Fibroblast of upper back skin (primary cell): ENCODE measurements at regions not wholly inside any gene's neighbourhood (a gene's known extent, or its start where the extent isn't known, plus 50 kb on each side); places are given as distances from the start of the nearest gene placed in this dataset.

Experiments used
- DNase-seq: peaks from one replicate; pipeline ENCODE4 v3.0.0-alpha.2; 2013

DNA sequence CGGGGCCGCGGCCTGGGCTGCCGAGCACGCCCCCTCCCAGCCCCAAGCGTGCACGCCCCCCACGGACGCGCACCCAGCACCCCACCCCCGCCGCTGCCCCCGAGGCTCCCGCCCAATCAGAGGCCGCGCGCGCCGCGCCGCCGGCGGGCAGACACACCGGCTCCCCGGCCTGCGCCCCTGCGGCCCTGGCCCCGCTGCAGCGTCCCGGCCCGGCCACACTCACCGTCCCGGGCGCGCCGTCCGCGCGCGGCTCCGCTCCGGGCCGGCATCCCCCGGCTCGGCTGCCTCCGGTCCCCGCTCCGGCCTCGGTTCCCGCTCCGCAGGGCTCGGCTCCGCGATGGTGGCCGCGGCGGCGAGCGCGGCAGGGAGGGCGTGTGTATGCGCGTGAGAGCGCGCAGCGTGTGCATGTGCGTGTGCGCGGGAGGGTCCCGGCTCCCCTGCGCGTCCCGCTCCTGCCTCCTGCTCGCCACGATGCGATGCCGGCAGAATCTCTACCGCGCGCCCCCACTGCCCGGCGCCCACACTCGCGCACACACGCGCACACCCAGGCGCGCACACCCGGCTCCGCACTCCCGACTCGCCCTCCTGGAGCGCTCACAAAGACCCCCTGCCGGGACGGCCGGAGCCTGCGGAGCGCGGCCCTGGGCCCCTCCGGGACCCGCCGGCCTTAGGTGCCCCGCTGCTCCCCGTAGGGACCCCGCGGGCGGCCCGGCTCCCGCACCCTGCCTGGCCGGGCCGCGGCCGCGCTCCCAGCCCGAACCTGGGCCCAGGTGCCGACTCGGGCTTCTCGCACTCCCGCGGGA, 186.5 kb upstream of the LINGO1 start:
- DNase-seq = no peak

DNA sequence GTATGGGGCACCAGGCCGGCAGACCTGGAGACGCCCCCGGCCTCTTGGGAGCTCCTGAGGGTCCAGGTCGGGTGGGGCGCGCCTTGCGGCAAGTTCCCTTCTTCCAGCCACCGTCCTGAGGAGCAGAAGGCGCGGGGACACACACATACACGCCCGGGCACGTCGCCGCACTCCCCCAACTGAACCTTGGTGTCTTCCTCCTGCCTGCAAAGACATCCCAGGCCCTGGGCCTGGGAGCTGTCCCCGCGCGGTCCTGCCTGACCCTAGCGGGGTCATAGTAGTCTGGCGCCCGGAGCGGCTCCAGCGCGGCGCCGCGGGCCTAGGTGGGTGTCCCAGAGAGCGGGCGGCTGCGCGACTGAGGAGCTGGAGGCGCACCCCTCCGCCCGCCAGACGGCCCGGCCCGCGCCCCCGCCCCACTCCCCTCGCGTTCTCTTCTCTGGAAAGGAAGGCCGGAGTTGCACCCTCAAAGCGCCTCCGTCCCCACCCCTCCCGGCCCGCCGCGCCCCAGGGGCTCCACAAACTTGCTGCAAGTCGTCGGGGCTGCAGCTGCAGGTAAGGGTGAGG, 185.9 kb upstream of the LINGO1 start:
- no peak for DNase-seq

DNA sequence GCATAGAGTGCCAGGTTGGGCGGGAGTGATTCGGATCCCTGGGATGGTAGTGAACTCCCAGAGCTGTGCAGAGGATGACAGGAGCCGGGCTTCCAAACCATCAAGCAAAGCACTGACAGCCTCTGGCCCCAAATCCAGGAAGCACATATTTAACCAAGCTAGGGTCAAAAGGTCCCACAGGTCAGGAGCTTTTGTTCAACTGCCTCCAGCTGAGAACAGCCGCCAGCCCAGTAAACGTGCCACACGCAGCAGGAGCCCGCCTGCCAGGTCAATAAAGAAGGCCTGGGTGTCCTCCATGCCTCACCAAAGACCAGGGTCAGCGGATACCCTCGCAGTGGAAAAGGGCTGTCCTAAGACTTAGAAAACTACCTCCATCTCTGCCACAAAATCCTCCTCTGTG, 184.7 kb upstream of the LINGO1 start:
- DNase-seq = no peak

DNA sequence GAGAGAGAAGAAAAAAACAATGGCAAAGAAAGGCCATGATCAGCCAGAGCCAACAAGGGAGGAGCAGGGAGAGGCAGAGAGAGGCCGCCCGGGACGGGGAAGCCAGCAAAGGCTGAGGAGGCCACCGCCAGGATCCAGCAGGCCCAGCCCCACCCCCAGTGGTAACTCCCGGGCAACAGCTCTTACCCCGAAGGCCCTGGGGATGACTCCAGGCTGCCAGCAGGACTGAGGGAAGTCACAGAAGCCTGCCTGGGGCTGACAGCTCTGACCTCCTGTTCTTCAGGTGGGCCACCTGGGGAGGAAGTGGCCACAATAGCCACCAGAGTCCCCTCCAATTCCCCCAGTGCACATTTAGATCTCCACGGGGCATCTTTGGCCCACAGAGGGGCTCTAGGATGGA, 184.3 kb upstream of the LINGO1 start:
- no peak for DNase-seq

DNA sequence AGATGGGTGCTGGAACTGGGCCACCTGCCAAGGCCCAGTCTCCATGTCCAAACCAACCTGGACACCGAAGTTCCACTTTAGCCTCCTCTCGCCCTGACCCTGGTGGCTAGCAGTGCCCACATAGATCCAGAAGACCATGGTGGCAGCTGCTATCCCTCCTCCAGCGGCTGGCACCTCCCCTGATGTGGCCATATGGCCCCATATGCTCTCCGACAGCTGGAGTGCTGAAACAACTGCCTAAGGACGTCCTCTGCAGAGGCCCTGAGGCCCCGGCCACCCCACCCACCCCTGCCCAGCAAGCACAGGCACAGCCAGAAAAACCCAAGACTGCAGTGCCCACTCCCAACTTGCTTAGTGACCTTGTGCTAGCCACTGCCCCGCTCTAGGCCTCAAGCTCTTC, 182.3 kb upstream of the LINGO1 start:
- DNase-seq = no peak

DNA sequence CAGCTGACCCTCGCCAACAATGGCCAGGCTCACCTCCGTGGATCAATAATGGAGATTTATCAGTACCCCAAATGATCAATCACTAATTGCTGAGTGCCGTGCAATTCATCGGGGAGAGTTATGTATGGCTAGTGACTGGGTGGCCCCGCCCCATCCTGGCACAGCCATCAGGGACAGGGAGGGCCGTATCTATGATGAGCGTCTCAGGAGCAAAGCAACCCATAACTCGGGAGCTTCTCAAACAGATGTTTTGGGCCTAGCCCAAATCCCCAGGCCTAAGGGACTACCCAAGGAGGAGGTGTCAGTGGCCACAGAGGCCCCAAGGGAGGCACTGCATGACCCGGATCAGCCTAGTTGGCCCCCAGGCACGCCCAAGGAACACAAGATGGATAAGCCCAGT, 180.0 kb upstream of the LINGO1 start:
- no peak for DNase-seq

DNA sequence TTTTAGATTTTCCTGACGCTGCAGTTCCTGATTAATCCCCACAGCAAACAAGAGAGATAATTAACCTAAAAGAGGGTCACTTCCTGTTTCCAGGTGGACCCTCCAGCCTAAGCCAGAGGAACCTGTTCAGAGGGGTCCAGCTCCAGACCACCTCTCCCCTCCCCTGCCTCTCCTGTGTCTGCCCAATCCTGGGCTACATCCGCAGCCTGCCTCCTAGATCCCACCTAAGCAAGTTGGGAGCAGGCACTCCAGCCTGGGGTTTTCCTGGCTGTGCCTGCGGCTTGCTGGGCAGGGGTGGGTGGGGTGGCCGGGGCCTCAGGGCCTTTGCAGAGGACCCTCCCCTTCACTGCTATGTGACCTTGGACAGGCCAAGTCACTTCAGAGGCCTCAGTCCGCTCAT, 178.6 kb upstream of the LINGO1 start:
- no peak for DNase-seq

DNA sequence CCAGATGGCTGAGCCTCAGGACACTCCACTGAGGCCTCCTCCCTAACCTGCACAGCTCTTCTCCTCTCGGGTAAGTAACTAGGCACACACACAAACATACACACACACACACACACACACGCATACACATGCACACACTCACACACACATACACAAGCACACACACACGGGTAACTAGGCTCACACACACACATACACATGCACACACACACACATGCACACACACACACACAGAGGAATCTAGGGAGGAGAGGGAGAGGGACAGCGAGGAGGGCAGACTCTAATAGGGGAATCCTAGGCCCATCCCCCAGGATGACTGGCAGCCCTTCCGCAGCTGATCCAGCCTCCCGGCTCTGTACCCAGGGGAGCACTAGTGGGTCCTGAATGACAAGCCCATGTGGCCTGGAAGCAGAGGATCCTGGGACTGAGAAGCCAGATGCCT, 177.4 kb upstream of the LINGO1 start:
- DNase-seq = peak; percentile 7

DNA sequence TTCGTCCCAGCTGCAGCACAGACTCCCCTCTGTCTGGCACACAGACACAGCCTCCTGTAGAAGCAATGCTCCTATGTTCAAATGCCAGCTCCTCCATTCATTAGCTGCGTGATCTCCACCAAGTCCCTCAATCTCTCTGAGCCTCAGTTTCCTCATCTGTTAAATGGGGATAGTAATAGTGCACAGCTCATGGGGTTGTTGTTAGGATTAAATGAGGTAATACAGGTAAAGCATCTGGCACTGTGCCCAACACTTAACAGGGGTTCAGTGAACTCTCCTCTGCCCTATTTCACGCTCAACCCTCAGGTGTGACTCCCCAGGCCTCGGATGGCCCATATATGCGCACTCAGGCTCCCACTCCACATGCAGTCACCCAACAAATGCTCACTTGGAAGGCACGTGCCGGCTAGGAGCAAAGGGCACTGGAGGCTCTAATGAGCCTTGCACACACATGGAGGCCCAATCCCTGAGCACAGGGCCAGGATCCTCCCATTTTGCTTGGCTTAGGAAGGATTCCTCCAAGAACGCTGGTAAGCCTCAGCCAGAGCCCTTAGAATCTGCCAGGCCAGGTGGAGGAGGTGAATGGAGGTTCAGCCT, 176.0 kb upstream of the LINGO1 start:
- DNase-seq = no peak

DNA sequence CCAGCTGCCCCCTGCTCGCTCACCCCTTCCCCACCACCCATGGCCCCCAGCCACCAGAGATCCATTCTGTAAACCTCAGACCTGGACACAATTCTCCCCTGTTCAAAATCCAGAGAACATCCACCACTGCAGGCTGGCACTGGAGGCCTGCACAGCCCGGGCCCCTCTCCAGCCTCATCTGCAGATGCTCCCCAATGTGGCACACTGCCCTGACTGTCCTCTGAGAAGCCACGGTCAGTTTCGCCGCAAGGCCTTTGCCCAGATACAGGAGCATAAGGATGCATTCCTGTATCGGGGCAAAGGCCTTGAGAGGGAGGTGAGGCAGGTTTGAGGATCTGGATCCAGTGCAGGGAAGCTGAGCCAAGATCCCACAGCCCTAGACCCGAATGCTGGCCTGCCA, 175.4 kb upstream of the LINGO1 start:
- no peak for DNase-seq

DNA sequence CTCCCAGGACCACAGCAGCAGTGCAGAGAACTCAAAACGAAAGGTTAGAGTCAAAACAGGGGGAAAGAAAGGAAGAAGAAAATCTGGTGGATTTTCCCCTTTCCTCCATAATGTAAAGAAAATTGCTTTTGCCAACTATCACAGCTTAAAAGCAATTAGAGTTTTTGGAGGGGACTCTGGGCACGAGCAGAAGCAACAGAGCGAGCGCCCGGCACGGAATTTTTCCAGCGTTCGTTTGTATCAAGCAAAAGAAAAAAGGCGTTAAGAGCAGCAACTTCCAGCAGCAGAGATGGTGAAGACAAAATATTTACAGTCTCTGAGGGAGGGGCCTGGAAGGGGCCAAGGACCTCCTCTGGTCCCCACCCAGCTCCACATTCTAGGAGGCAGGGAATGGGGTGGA, 174.9 kb upstream of the LINGO1 start:
- no peak for DNase-seq

DNA sequence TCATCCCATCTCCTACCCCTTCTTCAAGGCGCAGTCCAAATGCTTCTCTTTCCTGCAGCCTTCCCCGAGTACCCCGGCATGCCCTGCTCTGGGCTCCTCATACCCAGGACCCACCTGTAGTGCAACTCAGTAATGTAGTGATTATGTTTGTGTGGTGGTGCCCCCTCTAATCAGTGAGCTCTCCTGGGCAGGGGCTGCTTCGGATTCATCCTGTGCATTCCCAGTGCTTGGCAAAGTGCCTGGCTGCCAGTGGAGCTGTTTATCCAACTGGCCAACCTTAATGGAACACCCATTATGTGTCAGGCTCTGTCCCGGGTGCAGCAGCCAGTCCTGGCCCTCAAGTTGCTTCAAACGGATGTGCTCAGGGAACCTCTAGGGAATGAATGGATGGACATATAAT, 174.4 kb upstream of the LINGO1 start:
- no peak for DNase-seq

DNA sequence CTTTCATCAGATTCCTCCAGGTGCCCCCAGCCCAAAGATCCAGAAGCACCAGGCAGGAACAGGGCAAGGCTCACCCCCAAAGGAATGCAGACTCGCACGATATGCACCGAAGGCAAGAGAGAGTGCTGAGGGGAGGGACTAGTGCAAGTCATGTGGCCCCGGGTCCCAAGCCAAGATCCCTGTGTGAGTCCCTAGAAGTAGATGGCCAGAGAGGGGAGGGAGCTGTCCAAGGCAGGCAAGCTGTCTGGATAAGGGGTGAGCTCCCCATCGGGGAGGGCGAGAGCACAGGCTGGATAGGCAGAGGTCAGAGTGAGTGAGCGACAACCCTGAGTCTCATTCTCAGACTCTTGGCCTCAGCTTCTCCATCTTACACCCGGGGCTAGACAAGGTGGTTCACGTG, 171.5 kb upstream of the LINGO1 start:
- DNase-seq = no peak

DNA sequence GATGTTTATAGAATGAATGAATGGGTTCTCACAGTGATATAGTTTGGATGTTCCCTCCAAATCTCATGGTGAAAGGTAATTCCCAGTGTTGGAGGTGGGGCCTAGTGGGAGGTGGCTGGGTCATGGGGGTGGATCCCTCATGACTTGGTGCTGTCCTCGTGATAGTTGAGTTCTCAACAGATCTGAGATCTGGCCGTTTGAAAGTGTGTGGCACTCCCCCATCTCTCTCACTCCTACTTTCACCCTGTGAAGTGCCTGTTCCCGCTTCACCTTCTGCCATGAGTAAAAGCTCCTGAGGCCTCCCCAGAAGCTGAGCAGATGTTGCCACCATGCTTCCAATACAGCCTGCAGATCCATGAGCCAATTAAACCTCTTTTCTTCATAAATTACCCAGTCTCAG, 170.8 kb upstream of the LINGO1 start:
- no peak for DNase-seq

DNA sequence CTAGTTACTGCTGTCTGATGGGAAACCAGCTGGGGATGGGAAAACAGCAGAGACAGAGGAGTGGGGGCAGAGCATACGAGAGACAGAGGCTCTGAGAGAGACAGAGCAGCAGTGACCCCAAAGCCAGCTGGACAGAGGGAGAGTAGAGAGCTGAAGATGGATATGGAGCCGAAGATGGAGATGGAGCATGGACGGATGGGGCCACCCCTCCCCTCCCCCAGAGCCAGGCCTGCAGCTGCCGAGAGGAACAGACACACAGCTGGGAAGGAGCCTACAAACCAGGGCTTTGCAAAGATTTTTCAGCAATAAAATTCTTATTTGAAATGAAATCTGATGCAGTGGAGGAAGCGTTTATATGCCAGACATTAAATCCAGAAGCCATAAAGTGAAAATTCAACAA, 167.6 kb upstream of the LINGO1 start:
- no peak for DNase-seq

DNA sequence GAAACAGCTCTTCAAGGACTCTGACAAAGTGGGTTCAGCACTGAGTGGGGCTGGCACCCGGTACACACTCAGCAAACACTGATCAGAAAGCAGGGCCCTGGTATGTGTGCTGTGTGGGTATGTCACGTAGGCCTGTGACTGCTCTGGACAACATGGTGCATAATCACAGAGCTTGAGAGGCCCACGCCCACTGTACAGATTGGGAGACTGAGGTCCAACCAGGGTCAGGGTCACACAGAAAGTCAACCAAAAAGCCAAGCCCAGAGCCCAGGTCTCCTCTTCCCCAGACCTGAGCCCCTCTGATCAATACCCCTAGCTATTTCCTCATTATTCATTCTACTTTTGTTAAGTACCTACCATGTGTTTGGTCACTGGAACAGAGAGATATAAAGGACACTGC, 166.1 kb upstream of the LINGO1 start:
- DNase-seq = no peak

DNA sequence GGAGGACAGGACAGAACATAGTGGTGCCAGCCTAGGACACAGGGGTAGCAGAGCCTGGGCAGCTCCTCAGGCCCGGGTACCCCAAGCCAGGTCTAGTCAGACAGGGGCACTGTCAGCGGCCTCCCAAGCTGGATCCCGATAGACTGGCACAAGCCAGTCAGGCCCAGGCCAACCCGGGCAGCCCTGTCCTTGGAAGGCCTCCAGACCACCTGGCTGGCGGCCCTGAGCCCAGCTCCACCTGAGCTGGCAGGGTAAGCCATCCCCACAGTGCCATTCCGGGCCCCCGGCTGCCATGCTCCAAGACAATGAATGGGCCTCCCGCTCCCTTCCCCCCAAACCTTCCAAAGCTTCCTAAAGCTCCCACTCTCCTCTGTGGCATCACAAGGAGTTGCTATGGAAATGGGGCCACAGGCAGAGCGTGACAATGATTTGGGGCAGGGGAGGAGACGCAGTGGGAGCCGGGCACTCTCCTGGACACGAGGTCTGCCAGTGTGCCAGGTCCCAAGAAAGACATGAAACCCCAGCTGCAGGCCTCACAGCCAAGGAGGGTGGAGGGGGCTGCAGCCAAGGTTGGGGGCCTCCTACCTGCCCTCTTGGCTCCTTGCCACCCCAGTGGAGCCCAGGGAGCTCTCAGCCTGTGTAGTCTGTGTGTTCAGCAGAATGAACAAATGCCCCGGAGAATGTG, 165.6 kb upstream of the LINGO1 start:
- no peak for DNase-seq

DNA sequence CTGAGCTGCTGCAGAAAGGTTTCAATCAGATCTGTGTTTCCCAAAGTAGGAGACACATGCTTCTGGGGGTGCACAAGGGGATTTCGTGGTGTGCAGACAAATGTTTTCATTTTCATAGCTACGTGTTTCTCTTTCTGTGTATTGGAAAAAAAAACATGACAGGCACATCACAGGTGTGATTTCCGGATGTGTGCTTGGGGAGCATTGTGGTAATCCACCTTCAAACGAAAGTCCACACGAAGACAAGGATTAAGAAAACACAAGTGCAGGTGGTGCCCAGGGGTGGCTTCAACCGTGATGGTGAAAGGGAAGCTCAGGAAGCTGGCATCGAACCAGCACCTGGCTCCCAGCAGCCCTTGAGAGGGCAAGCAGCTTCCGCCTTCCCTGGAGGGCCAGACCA, 164.6 kb upstream of the LINGO1 start:
- no peak for DNase-seq

DNA sequence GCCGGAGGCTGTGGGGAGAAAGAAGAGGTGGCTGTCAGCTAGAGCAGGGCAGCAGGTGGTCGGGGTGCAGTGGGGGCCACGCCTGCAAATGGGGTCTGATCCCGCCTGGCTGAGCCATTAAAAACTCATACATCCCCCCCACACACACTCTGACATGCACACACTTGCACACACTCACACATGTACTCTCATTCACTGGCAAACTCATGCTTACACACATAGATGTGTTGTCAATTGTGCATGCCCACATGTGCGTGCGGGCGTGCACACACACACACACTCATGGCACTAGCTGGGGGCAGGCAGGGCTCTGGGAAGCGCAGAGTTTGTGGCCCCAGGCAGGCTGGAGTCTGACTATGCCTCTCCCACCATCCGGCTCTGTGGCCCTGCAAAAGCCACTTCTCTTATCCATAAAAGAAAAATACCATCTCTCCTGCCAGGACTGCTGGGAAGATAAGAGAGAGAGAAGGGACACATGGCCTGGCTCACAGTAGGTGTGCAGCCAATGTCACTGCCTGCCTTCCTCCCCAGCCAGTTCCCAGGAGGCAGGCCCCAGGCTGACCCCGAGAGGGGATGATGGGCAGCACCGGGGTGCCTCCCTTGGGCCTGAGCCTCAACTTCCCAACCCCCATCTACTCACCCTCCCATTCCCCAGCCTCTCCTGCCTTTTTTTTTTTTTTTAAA, 163.5 kb upstream of the LINGO1 start:
- no peak for DNase-seq

DNA sequence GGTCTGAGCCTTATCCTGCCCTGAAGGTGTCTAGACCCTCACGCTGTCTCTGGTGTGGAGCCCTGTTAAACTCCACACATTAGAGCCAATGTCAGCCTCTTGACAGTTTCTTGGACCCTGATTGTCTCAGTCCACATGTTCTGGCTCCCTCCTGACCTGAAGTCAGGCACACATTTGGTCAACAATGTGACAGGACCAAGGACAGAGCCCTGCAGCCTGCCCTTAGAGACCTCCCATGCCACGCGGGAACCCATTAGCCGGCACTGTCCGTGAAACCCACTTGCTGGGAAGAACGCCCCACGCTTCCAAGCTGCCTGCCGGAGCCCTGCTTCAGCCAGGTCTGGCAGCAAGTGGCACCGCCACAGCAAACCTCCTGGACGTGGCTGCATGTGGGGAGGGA, 162.7 kb upstream of the LINGO1 start:
- DNase-seq = no peak

DNA sequence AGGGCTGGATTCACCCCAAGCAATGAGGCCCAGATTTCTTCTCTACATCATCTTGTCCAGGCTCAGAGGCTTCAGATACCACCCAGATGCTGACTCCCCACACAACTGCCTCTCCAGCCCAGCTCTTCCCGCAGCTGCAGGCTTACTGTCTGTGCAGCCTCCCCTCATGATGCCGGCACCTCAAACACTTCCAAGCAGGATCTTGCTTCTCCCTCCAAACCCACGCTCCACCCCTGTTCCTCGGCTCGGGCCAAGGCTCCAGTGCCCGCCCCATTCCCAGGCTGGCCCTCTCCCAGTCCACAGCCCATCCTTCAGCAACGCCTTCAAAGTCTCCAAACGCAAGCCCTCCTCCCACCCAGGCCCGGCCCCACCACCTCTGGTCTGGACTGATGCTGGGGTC, 159.2 kb upstream of the LINGO1 start:
- DNase-seq = no peak

DNA sequence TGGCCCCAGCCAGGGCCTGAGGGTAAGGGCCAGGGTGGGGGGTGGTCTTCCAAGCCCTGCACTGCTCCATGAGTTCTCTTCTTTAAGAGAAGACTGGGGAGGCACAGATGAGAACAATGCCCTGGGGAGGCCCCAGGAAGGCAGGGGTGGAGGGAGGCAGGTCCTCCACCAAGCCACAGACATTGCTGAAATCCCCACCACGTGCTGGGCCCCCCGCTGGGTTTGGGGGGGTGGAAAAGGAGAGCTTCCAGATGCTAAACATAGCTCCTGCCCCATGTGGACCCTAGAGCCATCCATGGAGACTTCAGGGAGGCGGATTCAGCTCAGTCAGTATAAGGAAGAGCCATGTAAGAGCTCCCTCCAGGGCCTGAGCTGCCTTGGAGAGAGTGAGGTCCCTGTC, 157.8 kb upstream of the LINGO1 start:
- no peak for DNase-seq

DNA sequence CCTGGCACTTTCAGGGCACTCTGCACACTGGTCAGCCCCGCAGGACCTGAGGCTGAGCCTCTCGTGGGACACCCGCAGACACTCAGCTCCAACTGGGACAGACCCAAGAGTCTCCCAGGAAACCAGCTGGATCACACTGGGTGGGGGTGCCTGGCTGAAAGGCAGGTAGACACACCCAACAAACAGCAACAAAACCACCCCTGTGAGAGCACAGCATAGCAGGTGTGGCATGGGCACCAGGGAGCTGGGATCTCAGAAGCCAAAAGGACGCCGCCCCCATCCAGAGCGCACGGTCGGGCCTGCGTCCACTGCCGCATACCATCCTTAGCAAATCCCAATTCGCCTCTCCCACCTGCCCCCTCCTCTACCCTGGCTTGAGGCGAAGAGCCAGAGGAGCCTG, 154.2 kb upstream of the LINGO1 start:
- no peak for DNase-seq
